ENCODE measurements at regions not wholly inside any gene's neighbourhood (a gene's known extent, or its start where the extent isn't known, plus 50 kb on each side); places are given as distances from the start of the nearest gene placed in this dataset.

DNA sequence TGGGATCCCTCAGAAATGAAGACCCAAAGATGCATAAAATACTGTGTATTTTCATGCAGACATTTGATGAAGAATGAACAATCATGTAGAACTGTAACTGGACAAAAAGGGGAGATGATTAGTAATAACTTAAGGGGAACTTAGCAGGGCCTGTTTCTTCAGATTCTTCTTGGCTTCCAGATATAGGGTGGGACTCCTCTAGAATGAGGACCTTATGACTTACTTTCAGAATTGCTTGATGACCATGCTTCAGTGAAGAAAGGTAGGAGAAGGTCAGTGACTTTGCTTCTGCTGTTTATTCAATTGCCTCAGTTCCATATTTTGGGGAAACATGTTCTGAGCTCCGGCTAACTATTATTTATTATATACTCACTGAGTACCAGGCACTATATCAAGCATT lies 580.8 kb downstream of the CENPC start:
- TF ChIP-seq, protein P1, sequence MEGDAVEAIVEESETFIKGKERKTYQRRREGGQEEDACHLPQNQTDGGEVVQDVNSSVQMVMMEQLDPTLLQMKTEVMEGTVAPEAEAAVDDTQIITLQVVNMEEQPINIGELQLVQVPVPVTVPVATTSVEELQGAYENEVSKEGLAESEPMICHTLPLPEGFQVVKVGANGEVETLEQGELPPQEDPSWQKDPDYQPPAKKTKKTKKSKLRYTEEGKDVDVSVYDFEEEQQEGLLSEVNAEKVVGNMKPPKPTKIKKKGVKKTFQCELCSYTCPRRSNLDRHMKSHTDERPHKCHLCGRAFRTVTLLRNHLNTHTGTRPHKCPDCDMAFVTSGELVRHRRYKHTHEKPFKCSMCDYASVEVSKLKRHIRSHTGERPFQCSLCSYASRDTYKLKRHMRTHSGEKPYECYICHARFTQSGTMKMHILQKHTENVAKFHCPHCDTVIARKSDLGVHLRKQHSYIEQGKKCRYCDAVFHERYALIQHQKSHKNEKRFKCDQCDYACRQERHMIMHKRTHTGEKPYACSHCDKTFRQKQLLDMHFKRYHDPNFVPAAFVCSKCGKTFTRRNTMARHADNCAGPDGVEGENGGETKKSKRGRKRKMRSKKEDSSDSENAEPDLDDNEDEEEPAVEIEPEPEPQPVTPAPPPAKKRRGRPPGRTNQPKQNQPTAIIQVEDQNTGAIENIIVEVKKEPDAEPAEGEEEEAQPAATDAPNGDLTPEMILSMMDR (conservative IDR thresholded peaks at IDR 0.05) = no peak
- no peak overlapping the region for H3K27ac ChIP-seq

- H3K27ac ChIP-seq = no peak overlapping the region
- TF ChIP-seq, protein P1 (conservative IDR thresholded peaks at IDR 0.05) = no peak
Observed at GRCh38 chr4:66963084-66963483, 582.2 kb downstream of the CENPC start.

GRCh38 chr4:66959207-66959606 lies 586.1 kb downstream of the CENPC start:
- H3K27ac ChIP-seq = no peak overlapping the region
- TF ChIP-seq, protein P1 (conservative IDR thresholded peaks at IDR 0.05) = no peak

GRCh38 chr4:66956852-66957251 lies 588.5 kb downstream of the CENPC start:
- TF ChIP-seq, protein P1 (conservative IDR thresholded peaks at IDR 0.05) = no peak
- no peak overlapping the region for H3K27ac ChIP-seq

- TF ChIP-seq, protein P1 (conservative IDR thresholded peaks at IDR 0.05) = no peak
- no peak overlapping the region for H3K27ac ChIP-seq
Observed at GRCh38 chr4:66956426-66956825, 588.9 kb downstream of the CENPC start.

GRCh38 chr4:66955784-66956183 lies 589.5 kb downstream of the CENPC start:
- no peak overlapping the region for H3K27ac ChIP-seq
- TF ChIP-seq, protein P1 (conservative IDR thresholded peaks at IDR 0.05) = no peak

- TF ChIP-seq, protein P1 (conservative IDR thresholded peaks at IDR 0.05) = no peak
- H3K27ac ChIP-seq = no peak overlapping the region
Observed at GRCh38 chr4:66949419-66949818, 595.9 kb downstream of the CENPC start.

DNA sequence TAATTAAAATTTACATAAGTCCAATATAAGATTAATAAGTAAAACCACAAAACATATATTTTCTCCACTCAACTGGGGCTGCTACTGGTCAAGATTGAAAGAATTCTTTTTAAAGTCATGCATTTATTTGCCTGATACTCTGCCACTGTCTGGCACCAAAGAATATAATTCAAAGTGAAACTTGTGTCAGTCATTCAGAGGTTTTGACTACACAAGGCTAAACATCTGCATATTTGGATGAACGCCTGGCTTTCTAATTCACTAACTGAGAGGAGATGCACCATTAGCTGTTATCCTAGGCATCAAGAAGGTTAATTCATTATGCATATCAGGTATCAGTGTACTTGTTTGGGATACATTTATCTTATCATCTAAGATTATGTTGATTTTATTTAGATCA lies 598.5 kb downstream of the CENPC start:
- H3K27ac ChIP-seq = no peak overlapping the region
- TF ChIP-seq, protein P1 (conservative IDR thresholded peaks at IDR 0.05) = no peak
